ENCODE measurements at regions not wholly inside any gene's neighbourhood (a gene's known extent, or its start where the extent isn't known, plus 50 kb on each side); places are given as distances from the start of the nearest gene placed in this dataset.

DNA sequence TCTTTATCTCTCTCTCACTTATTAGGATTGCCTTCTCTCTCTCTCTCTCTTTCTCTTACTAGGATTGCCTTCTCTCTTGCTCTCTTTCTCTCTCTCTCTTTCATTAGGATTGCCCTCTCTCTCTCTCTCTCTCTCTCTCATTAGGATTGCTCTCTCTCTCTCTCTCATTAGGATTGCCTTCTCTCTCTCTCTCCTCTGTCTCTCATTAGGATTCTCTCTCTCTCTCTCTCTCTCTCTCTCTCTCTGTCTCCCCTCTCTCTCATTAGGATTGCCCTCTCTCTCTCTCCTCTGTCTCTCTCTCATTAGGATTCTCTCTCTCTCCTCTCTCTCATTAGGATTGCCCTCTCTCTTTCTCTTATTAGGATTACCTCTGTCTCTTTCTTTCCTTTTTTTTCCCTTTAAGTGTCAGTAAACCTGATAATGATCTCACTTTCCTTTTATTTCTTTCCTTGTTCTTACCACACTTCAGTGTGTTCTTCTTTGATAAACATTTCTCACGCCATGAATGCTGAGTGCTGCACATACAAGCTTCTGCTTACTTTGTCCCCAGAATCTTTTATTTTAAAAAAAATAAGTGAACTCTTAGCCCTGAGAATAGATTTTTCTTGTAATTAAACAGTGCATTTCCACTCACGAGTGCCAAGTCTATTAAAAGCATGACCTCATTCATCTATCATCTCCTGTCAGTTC lies 243.4 kb upstream of the TBC1D5 start:
- TF ChIP-seq EP300 (IDR thresholded peaks at IDR 0.05; ENCODE audit: low read depth) (no peak), POLR2A (IDR thresholded peaks at IDR 0.05) (no peak), POLR2AphosphoS5 (IDR thresholded peaks at IDR 0.05) (no peak)
- TF ChIP-seq, protein P1, sequence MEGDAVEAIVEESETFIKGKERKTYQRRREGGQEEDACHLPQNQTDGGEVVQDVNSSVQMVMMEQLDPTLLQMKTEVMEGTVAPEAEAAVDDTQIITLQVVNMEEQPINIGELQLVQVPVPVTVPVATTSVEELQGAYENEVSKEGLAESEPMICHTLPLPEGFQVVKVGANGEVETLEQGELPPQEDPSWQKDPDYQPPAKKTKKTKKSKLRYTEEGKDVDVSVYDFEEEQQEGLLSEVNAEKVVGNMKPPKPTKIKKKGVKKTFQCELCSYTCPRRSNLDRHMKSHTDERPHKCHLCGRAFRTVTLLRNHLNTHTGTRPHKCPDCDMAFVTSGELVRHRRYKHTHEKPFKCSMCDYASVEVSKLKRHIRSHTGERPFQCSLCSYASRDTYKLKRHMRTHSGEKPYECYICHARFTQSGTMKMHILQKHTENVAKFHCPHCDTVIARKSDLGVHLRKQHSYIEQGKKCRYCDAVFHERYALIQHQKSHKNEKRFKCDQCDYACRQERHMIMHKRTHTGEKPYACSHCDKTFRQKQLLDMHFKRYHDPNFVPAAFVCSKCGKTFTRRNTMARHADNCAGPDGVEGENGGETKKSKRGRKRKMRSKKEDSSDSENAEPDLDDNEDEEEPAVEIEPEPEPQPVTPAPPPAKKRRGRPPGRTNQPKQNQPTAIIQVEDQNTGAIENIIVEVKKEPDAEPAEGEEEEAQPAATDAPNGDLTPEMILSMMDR (IDR thresholded peaks at IDR 0.05): no peak
- Histone ChIP-seq H3K36me3 (no peaks in the 10 kb centered on the region), H3K27me3 (no peaks in the 10 kb centered on the region), H3K9me3 (no peaks in the 10 kb centered on the region), H3K27ac (no peak overlapping the region), H3K4me1 (no peaks in the 10 kb centered on the region), H3K4me3 (no peak overlapping the region)
- WGBS, 2 donors (ENCODE audit: low coverage in 1 of 2): 33 to 45% methylated on average over 1 to 2 of the region's 2 CpGs
- intact Hi-C loops (cut with DNase I; ENCODE audit: low total_unique reads): no loop called here
- in situ Hi-C loops (cut with MboI; ENCODE audit: low pct_ligation_motif_present in 1 of 4, low pct_unique_long_range_greater_than_20kb in 1 of 4, low sequenced_read_pairs in 3 of 4): no loop called here
- DNase-seq: no peak

GRCh38 chr3:17983106-17983505 lies 240.7 kb upstream of the TBC1D5 start:
- no peak for DNase-seq
- H3K36me3 ChIP-seq: no peaks in the 10 kb centered on the region
- no peaks in the 10 kb centered on the region for H3K9me3 ChIP-seq
- H3K27ac ChIP-seq: no peak overlapping the region
- 53 to 72% methylated on average over 3 of the region's 3 CpGs for WGBS, 2 donors (ENCODE audit: low coverage in 1 of 2)
- intact Hi-C loops (cut with DNase I; ENCODE audit: low total_unique reads): no loop called here
- no peak for TF ChIP-seq EP300 (IDR thresholded peaks at IDR 0.05; ENCODE audit: low read depth)
- no peak for TF ChIP-seq POLR2A (IDR thresholded peaks at IDR 0.05)
- no peak for TF ChIP-seq POLR2AphosphoS5 (IDR thresholded peaks at IDR 0.05)
- TF ChIP-seq, protein P1 (IDR thresholded peaks at IDR 0.05): no peak
- in situ Hi-C loops (cut with MboI; ENCODE audit: low pct_ligation_motif_present in 1 of 4, low pct_unique_long_range_greater_than_20kb in 1 of 4, low sequenced_read_pairs in 3 of 4): no loop called here
- no peaks in the 10 kb centered on the region for H3K27me3 ChIP-seq
- H3K4me1 ChIP-seq: no peaks in the 10 kb centered on the region
- H3K4me3 ChIP-seq: no peak overlapping the region

- Histone ChIP-seq H3K27me3 (no peaks in the 10 kb centered on the region), H3K27ac (no peak overlapping the region), H3K4me1 (no peaks in the 10 kb centered on the region), H3K36me3 (no peaks in the 10 kb centered on the region), H3K9me3 (no peaks in the 10 kb centered on the region), H3K4me3 (no peak overlapping the region)
- DNase-seq: no peak
- intact Hi-C loops (cut with DNase I; ENCODE audit: low total_unique reads): no loop called here
- TF ChIP-seq, protein P1 (IDR thresholded peaks at IDR 0.05): no peak
- TF ChIP-seq POLR2A (IDR thresholded peaks at IDR 0.05) (no peak), POLR2AphosphoS5 (IDR thresholded peaks at IDR 0.05) (no peak), EP300 (IDR thresholded peaks at IDR 0.05; ENCODE audit: low read depth) (no peak)
- 86 to 93% methylated on average over 2 to 3 of the region's 3 CpGs for WGBS, 2 donors (ENCODE audit: low coverage in 1 of 2)
- in situ Hi-C loops (cut with MboI; ENCODE audit: low pct_ligation_motif_present in 1 of 4, low pct_unique_long_range_greater_than_20kb in 1 of 4, low sequenced_read_pairs in 3 of 4): no loop called here
Measured at GRCh38 chr3:17982211-17982880, 239.9 kb upstream of the TBC1D5 start.

- Histone ChIP-seq H3K9me3 (no peaks in the 10 kb centered on the region), H3K4me3 (no peak overlapping the region), H3K36me3 (no peaks in the 10 kb centered on the region), H3K4me1 (no peaks in the 10 kb centered on the region), H3K27me3 (no peaks in the 10 kb centered on the region), H3K27ac (no peak overlapping the region)
- in situ Hi-C loops (cut with MboI; ENCODE audit: low pct_ligation_motif_present in 1 of 4, low pct_unique_long_range_greater_than_20kb in 1 of 4, low sequenced_read_pairs in 3 of 4): no loop called here
- DNase-seq: no peak
- TF ChIP-seq, protein P1 (IDR thresholded peaks at IDR 0.05): no peak
- TF ChIP-seq EP300 (IDR thresholded peaks at IDR 0.05; ENCODE audit: low read depth) (no peak), POLR2A (IDR thresholded peaks at IDR 0.05) (no peak), POLR2AphosphoS5 (IDR thresholded peaks at IDR 0.05) (no peak)
- 70% methylated on average over 2 of the region's 2 CpGs; no CpG with 5 or more reads in 1 of the 2 donors for WGBS, 2 donors (ENCODE audit: low coverage in 1 of 2)
- intact Hi-C loops (cut with DNase I; ENCODE audit: low total_unique reads): no loop called here
Measured at GRCh38 chr3:17980863-17981262, 238.4 kb upstream of the TBC1D5 start.
